ENCODE measurements at regions not wholly inside any gene's neighbourhood (a gene's known extent, or its start where the extent isn't known, plus 50 kb on each side); places are given as distances from the start of the nearest gene placed in this dataset.

DNA sequence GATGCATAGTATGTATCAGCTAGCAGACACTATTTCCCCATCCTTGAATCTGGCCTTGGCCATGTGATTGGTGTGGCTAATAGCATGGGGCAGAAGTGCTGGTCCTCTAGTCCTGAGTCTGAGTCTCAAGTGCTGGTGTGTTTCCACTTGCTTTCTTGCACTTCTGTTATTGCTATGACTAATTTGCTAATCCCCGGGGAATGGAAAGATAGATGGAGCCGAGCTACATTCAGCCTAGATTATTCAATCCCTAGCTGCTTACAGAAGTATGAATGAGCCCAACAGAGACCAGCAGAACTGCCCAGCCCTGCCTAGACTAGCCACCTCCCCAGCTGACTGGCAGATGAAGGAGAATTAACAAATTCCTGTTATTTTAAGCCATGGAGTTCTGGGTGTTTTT, 53.2 kb upstream of the SYPL1 start:
- DNase-seq, result no peak

DNA sequence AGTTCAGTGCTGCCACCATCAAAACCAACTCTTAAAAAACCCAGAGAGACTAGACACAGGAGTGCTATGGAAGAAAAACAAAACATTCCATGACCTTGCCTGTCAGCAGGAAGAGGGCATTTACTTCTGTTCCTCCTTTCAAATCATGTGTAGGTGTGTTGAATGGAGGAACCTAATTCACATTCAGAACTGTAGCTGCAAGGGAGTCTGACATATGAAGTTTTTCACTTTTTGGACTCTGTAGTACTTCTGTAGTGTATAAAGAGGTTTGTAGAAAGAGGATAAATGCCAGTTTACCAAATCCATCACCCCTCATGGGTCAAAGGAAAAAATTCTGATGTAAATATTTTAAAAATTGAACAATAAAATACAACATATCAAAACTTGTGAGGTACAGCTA, 51.1 kb upstream of the SYPL1 start:
- DNase-seq, result no peak

Measured in activated CD4-positive, CD25-positive, alpha-beta regulatory T cell treated with anti-CD3 and anti-CD28 coated beads, Interleukin-2, amount 50 U/mL, for 72 hours (primary cell).